ENCODE measurements at regions not wholly inside any gene's neighbourhood (a gene's known extent, or its start where the extent isn't known, plus 50 kb on each side); places are given as distances from the start of the nearest gene placed in this dataset.

GRCh38 chrX:68894142-68894512, 65.3 kb downstream of the EFNB1 start:
- FAIRE-seq (no peak), DNase-seq (ENCODE audit: low read depth, low spot score) (no peak), ATAC-seq (no peak)
- no peaks in the 10 kb centered on the region for H4K20me1 ChIP-seq (ENCODE audit: control insufficient read depth, insufficient read depth)
- RAD21 ChIA-PET (ENCODE audit: unreplicated experiment) = no interaction called here
- H3K27me3 ChIP-seq (replicated peaks in 1 of 2; ENCODE audit: control insufficient read depth in 2 of 2, insufficient read depth in 2 of 2, low read length in 1 of 2) = no peaks in the 10 kb centered on the region
- H3K4me2 ChIP-seq (ENCODE audit: control insufficient read depth, insufficient read depth) = no peak overlapping the region
- no peak overlapping the region for H3K4me3 ChIP-seq
- no peaks in the 10 kb centered on the region for H3K36me3 ChIP-seq (ENCODE audit: control insufficient read depth in 2 of 2, insufficient read depth in 2 of 2, low read length in 1 of 2)
- H3K9me3 ChIP-seq (replicated peaks; ENCODE audit: control insufficient read depth, insufficient read depth, low read length) = no peaks in the 10 kb centered on the region
- intact Hi-C loops (cut with micrococcal nuclease; ENCODE audit: unreplicated experiment) = no loop called here
- TF ChIP-seq NR2F1 (conservative IDR thresholded peaks at IDR 0.05) (no peak), BCL11A (IDR thresholded peaks at IDR 0.05; ENCODE audit: low read depth, low read length) (no peak), ATF7 (IDR thresholded peaks at IDR 0.05; ENCODE audit: low read depth) (no peak), GABPA (IDR thresholded peaks at IDR 0.05; ENCODE audit: low read depth) (no peak), ASH2L (IDR thresholded peaks at IDR 0.05; ENCODE audit: borderline replicate concordance, low read depth) (no peak), YY1 (IDR thresholded peaks at IDR 0.05; ENCODE audit: low read depth, low read length) (no peak), SREBF2 (IDR thresholded peaks at IDR 0.05; ENCODE audit: low read length) (no peak), USF1 (IDR thresholded peaks at IDR 0.05; ENCODE audit: borderline replicate concordance, extremely low read length, insufficient read depth, low read depth, low read length) (no peak)
- TF ChIP-seq, protein P1, sequence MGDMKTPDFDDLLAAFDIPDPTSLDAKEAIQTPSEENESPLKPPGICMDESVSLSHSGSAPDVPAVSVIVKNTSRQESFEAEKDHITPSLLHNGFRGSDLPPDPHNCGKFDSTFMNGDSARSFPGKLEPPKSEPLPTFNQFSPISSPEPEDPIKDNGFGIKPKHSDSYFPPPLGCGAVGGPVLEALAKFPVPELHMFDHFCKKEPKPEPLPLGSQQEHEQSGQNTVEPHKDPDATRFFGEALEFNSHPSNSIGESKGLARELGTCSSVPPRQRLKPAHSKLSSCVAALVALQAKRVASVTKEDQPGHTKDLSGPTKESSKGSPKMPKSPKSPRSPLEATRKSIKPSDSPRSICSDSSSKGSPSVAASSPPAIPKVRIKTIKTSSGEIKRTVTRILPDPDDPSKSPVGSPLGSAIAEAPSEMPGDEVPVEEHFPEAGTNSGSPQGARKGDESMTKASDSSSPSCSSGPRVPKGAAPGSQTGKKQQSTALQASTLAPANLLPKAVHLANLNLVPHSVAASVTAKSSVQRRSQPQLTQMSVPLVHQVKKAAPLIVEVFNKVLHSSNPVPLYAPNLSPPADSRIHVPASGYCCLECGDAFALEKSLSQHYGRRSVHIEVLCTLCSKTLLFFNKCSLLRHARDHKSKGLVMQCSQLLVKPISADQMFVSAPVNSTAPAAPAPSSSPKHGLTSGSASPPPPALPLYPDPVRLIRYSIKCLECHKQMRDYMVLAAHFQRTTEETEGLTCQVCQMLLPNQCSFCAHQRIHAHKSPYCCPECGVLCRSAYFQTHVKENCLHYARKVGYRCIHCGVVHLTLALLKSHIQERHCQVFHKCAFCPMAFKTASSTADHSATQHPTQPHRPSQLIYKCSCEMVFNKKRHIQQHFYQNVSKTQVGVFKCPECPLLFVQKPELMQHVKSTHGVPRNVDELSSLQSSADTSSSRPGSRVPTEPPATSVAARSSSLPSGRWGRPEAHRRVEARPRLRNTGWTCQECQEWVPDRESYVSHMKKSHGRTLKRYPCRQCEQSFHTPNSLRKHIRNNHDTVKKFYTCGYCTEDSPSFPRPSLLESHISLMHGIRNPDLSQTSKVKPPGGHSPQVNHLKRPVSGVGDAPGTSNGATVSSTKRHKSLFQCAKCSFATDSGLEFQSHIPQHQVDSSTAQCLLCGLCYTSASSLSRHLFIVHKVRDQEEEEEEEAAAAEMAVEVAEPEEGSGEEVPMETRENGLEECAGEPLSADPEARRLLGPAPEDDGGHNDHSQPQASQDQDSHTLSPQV (IDR thresholded peaks at IDR 0.05) = no peak
- H3K27ac ChIP-seq (ENCODE audit: control insufficient read depth, insufficient read depth) = no peak overlapping the region
- SMC1A ChIA-PET (ENCODE audit: uncharacterized antibody, unreplicated experiment) = no interaction called here
- POLR2A ChIA-PET = no interaction called here
- BruUV-seq (replicated peaks) = no TSS peak
- H3K4me1 ChIP-seq (ENCODE audit: control insufficient read depth, insufficient read depth, low read length) = no peaks in the 10 kb centered on the region
- H2AFZ ChIP-seq (ENCODE audit: control insufficient read depth, low read depth, low read length) = no peak overlapping the region
- in situ Hi-C loops (cut with MboI) = no loop called here
- CTCF ChIA-PET = interaction anchor here (1.7 kb wide), 1 partner anchor 34 kb away, joined by 3 read pairs; no protein-coding TSS in a partner anchor
- no peak overlapping the region for H3K9ac ChIP-seq (ENCODE audit: control insufficient read depth, insufficient read depth, low read length)
- H3K79me2 ChIP-seq (ENCODE audit: control insufficient read depth, insufficient read depth, low read length) = no peaks in the 10 kb centered on the region
- WGBS (ENCODE audit: insufficient coverage, insufficient replicate concordance, low lambda C conversion rate, missing lambda C conversion rate) = 63% methylated on average over 8 of the region's 8 CpGs

All from GM12878 (cell line).